ENCODE measurements at regions not wholly inside any gene's neighbourhood (a gene's known extent, or its start where the extent isn't known, plus 50 kb on each side); places are given as distances from the start of the nearest gene placed in this dataset.
A peak's percentile ranks its signal among the peaks of the same experiment; 100 is the strongest.

GRCh38 chr17:45679426-45679825 lies 104.7 kb upstream of the CRHR1 start:
- no peak for DNase-seq

- DNase-seq, result no peak
These were observed 103.8 kb upstream of the CRHR1 start for GRCh38 chr17:45680360-45680759.

GRCh38 chr17:45681706-45682105 lies 102.4 kb upstream of the CRHR1 start:
- no peak for DNase-seq

GRCh38 chr17:45686250-45686649 lies 97.9 kb upstream of the CRHR1 start:
- DNase-seq, result no peak

GRCh38 chr17:45687594-45687993 lies 96.5 kb upstream of the CRHR1 start:
- no peak for DNase-seq

GRCh38 chr17:45688353-45688752 lies 95.8 kb upstream of the CRHR1 start:
- peak in 8 of 56 donors; percentile 2 to 53 (median 12) for DNase-seq

GRCh38 chr17:45688820-45689219 lies 95.3 kb upstream of the CRHR1 start:
- DNase-seq, result no peak

- DNase-seq, result no peak
These were observed 94.7 kb upstream of the CRHR1 start for GRCh38 chr17:45689451-45689850.

- no peak for DNase-seq
These were observed 93.4 kb upstream of the CRHR1 start for GRCh38 chr17:45690625-45691275.

- DNase-seq, result no peak
These were observed 91.5 kb upstream of the CRHR1 start for GRCh38 chr17:45692661-45693060.

- no peak for DNase-seq
These were observed 90.3 kb upstream of the CRHR1 start for GRCh38 chr17:45693792-45694191.

GRCh38 chr17:45696442-45696841 lies 87.7 kb upstream of the CRHR1 start:
- no peak for DNase-seq

GRCh38 chr17:45697076-45697475 lies 87.0 kb upstream of the CRHR1 start:
- DNase-seq, result no peak

GRCh38 chr17:45700171-45701090 lies 83.7 kb upstream of the CRHR1 start:
- no peak for DNase-seq

- no peak for DNase-seq
These were observed 81.4 kb upstream of the CRHR1 start for GRCh38 chr17:45702666-45703266.

- peak in 1 of 56 donors; percentile 5 for DNase-seq
These were observed 80.8 kb upstream of the CRHR1 start for GRCh38 chr17:45703348-45703747.

- DNase-seq, result no peak
These were observed 80.3 kb upstream of the CRHR1 start for GRCh38 chr17:45703806-45704205.

- DNase-seq, result peak in 1 of 56 donors; percentile 7
These were observed 79.9 kb upstream of the CRHR1 start for GRCh38 chr17:45704251-45704650.

- DNase-seq, result peak in 9 of 56 donors; percentile 5 to 41 (median 18)
These were observed 78.8 kb upstream of the CRHR1 start for GRCh38 chr17:45705123-45706009.

- no peak for DNase-seq
These were observed 78.1 kb upstream of the CRHR1 start for GRCh38 chr17:45706033-45706432.

- no peak for DNase-seq
These were observed 75.3 kb upstream of the CRHR1 start for GRCh38 chr17:45708707-45709290.

All from nucleus accumbens (tissue), 56 donors.